Gastroesophageal sphincter (tissue), 3 donors: ENCODE measurements at regions not wholly inside any gene's neighbourhood (a gene's known extent, or its start where the extent isn't known, plus 50 kb on each side); places are given as distances from the start of the nearest gene placed in this dataset.

Experiments used
- CTCF ChIP-seq, 4 experiments: fragments of 200-600 bp in 2 of 4; fragments of 450-650 bp in 2 of 4; sonication (generic) in 1 of 4; IDR thresholded peaks; one replicate each; pipeline ENCODE4 v1.5.1; 2017 to 2019; ENCODE audit warnings: antibody characterized with exemption in 4 of 4, mild to moderate bottlenecking in 2 of 4, moderate library complexity in 2 of 4
- EP300 ChIP-seq: sonication (generic); formaldehyde crosslinking; IDR thresholded peaks from one replicate; pipeline ENCODE4 v1.6.1; 2017; ENCODE audit warnings: antibody characterized with exemption, mild to moderate bottlenecking
- POLR2A ChIP-seq, 2 donors: fragments of 450-650 bp; IDR thresholded peaks; one replicate each; pipeline ENCODE4 v1.6.1; 2017; ENCODE audit warnings: antibody characterized with exemption in 2 of 2, mild to moderate bottlenecking in 2 of 2, moderate library complexity in 1 of 2
- POLR2AphosphoS5 ChIP-seq: sonication (generic); formaldehyde crosslinking; IDR thresholded peaks from one replicate; pipeline ENCODE4 v1.6.1; 2017; ENCODE audit warnings: antibody characterized with exemption

DNA sequence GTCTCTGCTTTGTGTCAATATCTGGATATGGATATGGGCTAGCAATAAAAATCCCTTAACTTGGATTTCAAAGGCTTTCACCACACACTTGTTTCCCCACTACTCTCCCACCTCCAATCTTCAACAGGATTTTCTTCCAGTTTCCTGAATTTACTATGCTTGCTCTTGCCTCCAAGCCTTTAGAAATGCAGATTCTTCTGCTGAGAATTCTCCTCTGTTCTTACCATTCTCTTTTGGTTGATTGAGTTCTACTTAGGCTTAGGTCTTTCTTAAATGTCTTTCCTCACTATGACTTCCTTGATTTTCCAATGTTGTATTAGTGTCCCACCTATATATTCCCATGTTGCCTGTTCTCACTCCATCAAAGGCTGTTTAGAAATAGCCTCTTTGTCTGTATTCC lies 1502.4 kb upstream of the TENM4 start:
- TF ChIP-seq POLR2AphosphoS5 (no peak), CTCF (IDR thresholded peaks at IDR 0.05) (no peak), EP300 (no peak), POLR2A (IDR thresholded peaks at IDR 0.05) (no peak)
